ENCODE measurements at regions not wholly inside any gene's neighbourhood (a gene's known extent, or its start where the extent isn't known, plus 50 kb on each side); places are given as distances from the start of the nearest gene placed in this dataset.

DNA sequence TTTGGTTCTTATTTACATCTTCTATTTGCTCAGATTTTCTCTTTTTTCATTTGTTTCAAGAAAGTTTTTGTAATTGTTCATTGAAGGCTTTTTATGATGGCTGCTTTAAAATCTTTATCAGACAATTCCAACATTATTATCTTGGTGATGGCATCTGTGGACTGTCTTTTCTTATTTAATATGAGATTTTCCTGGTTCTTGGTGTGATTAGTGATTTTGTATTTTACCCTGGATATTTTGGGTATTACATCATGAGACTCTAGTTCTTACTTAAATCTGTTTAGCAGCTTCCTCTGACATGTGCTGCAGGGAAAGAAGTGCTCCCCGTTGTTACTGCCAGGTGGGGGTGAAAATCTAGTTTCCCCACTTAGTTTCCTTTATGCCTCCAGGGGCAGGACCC is 94.2 kb upstream of the ANKH start:
- CTCF ChIA-PET (ENCODE audit: partially characterized antibody) = interaction anchor here (0.6 to 1.4 kb wide), 2 partner anchors 9 to 631 kb away, joined by 4 to 6 read pairs; no protein-coding TSS in a partner anchor
- 82% methylated on average over 1 of the region's 1 CpG; no CpG with 5 or more reads in 1 of the 2 experiments for WGBS, 2 experiments (ENCODE audit: extremely low coverage in 1 of 2, insufficient coverage in 1 of 2, insufficient read length in 1 of 2, insufficient replicate concordance in 2 of 2, low coverage in 1 of 2, low lambda C conversion rate in 2 of 2, missing lambda C conversion rate in 1 of 2)
- no peak for DNase-seq (ENCODE audit: low read depth in 1 of 2, low spot score in 2 of 2)
- TF ChIP-seq FOSL1 (IDR thresholded peaks at IDR 0.05; ENCODE audit: insufficient read depth, low read depth, low read length) = no peak
- TF ChIP-seq CHD1 (IDR thresholded peaks at IDR 0.05; ENCODE audit: low read depth, low read length) = no peak
- TF ChIP-seq CBX8 (IDR thresholded peaks at IDR 0.05; ENCODE audit: borderline replicate concordance, low read depth, low read length) = no peak
- TF ChIP-seq POLR2A (IDR thresholded peaks at IDR 0.05; ENCODE audit: control extremely low read depth in 1 of 2, low read depth in 2 of 2, low read length in 2 of 2) = no peak
- TF ChIP-seq SIRT6 (IDR thresholded peaks at IDR 0.05; ENCODE audit: low read length) = no peak
- no peak for TF ChIP-seq E2F6 (IDR thresholded peaks at IDR 0.05)
- no peak for TF ChIP-seq BRCA1 (IDR thresholded peaks at IDR 0.05; ENCODE audit: low read depth, low read length)
- TF ChIP-seq SAP30 (IDR thresholded peaks at IDR 0.05; ENCODE audit: insufficient read depth, insufficient replicate concordance, low read length) = no peak
- no peak for TF ChIP-seq ZNF274 (IDR thresholded peaks at IDR 0.05; ENCODE audit: borderline replicate concordance, extremely low read depth, low read length)
- no peak for TF ChIP-seq RXRA (IDR thresholded peaks at IDR 0.05; ENCODE audit: insufficient read depth, low read depth, low read length)
- TF ChIP-seq CBX5 (IDR thresholded peaks at IDR 0.05; ENCODE audit: low read depth, low read length) = no peak
- no peak for TF ChIP-seq HDAC6 (IDR thresholded peaks at IDR 0.05; ENCODE audit: low read depth, low read length)
- TF ChIP-seq KDM1A (IDR thresholded peaks at IDR 0.05; ENCODE audit: borderline replicate concordance, low read length) = no peak
- TF ChIP-seq EP300 (IDR thresholded peaks at IDR 0.05; ENCODE audit: borderline replicate concordance in 1 of 2, low read depth in 2 of 2, low read length in 2 of 2) = no peak
- TF ChIP-seq ASH2L (IDR thresholded peaks at IDR 0.05; ENCODE audit: low read length) = no peak

More for the DNA sequence above, 94.2 kb upstream of the ANKH start:
- H2BK20ac ChIP-seq (ENCODE audit: low read length) = no peak overlapping the region
- H2BK120ac ChIP-seq (replicated peaks; ENCODE audit: low read depth, low read length) = no peak overlapping the region
- no peaks in the 10 kb centered on the region for H3K4me1 ChIP-seq (replicated peaks in 1 of 4; ENCODE audit: control insufficient read depth in 3 of 4, insufficient read depth in 4 of 4, low read length in 3 of 4)
- FAIRE-seq = no peak
- H4K91ac ChIP-seq (replicated peaks; ENCODE audit: insufficient read length, low read length) = no peak overlapping the region
- H3K79me2 ChIP-seq (ENCODE audit: control insufficient read depth in 1 of 2, insufficient read depth in 2 of 2, low read length in 2 of 2) = no peaks in the 10 kb centered on the region
- H3K79me1 ChIP-seq (ENCODE audit: low read depth, low read length) = no peaks in the 10 kb centered on the region
- POLR2A ChIA-PET (ENCODE audit: partially characterized antibody) = no interaction called here
- no peak overlapping the region for H3K18ac ChIP-seq (ENCODE audit: extremely low read depth, low read length)
- no peak overlapping the region for H3K4me3 ChIP-seq (ENCODE audit: extremely low read depth in 1 of 4, insufficient read depth in 2 of 4, low read depth in 3 of 4, low read length in 4 of 4)
- H2BK12ac ChIP-seq (ENCODE audit: low read depth, low read length) = no peak overlapping the region
- no peaks in the 10 kb centered on the region for H3K9me3 ChIP-seq (ENCODE audit: insufficient read depth in 2 of 2, low read depth in 1 of 2, low read length in 1 of 2)
- H3K36me3 ChIP-seq (ENCODE audit: control insufficient read depth in 2 of 4, insufficient read depth in 4 of 4, low read length in 3 of 4) = no peaks in the 10 kb centered on the region
- H3K4ac ChIP-seq (replicated peaks; ENCODE audit: insufficient read length, low read depth, low read length) = no peak overlapping the region
- H3K14ac ChIP-seq (ENCODE audit: insufficient read length) = no peak overlapping the region
- no peak overlapping the region for H2BK5ac ChIP-seq (ENCODE audit: low read depth, low read length)
- H4K8ac ChIP-seq (ENCODE audit: extremely low read depth, insufficient read depth, low read length) = no peak overlapping the region
- no peak overlapping the region for H2BK15ac ChIP-seq (ENCODE audit: low read length)
- H2AK5ac ChIP-seq (ENCODE audit: low read depth, low read length) = no peak overlapping the region
- no peaks in the 10 kb centered on the region for H4K20me1 ChIP-seq (replicated peaks in 1 of 2; ENCODE audit: control insufficient read depth in 1 of 2, insufficient read depth in 2 of 2, low read length in 2 of 2)
- H3K27me3 ChIP-seq (replicated peaks in 1 of 4; ENCODE audit: control insufficient read depth in 3 of 4, extremely low read depth in 1 of 4, insufficient read depth in 3 of 4, low read length in 3 of 4) = no peaks in the 10 kb centered on the region
- H4K5ac ChIP-seq (ENCODE audit: insufficient read length, low read depth, low read length) = no peak overlapping the region
- H3K4me2 ChIP-seq (ENCODE audit: insufficient read depth in 1 of 2, low read depth in 2 of 2, low read length in 2 of 2) = no peak overlapping the region
- H3K27ac ChIP-seq (ENCODE audit: low read depth, low read length) = no peak overlapping the region
- H3K56ac ChIP-seq (replicated peaks; ENCODE audit: insufficient read length, low read depth, low read length) = no peak overlapping the region
- H3K23ac ChIP-seq (ENCODE audit: insufficient read length) = no peak overlapping the region
- H3K23me2 ChIP-seq (ENCODE audit: low read depth, low read length) = no peaks in the 10 kb centered on the region
- H2AFZ ChIP-seq (ENCODE audit: low read length) = no peak overlapping the region
- no peak overlapping the region for H3K9ac ChIP-seq (replicated peaks in 1 of 4; ENCODE audit: extremely low read depth in 1 of 4, low read depth in 3 of 4, low read length in 3 of 4)

Measured in H1 (cell line).